ENCODE measurements at regions not wholly inside any gene's neighbourhood (a gene's known extent, or its start where the extent isn't known, plus 50 kb on each side); places are given as distances from the start of the nearest gene placed in this dataset.
"Not testable (repeated sequence)": the region's sequence is repeated elsewhere in the genome, so short reads cannot be mapped to it uniquely, and the experiment has no call there.

DNA sequence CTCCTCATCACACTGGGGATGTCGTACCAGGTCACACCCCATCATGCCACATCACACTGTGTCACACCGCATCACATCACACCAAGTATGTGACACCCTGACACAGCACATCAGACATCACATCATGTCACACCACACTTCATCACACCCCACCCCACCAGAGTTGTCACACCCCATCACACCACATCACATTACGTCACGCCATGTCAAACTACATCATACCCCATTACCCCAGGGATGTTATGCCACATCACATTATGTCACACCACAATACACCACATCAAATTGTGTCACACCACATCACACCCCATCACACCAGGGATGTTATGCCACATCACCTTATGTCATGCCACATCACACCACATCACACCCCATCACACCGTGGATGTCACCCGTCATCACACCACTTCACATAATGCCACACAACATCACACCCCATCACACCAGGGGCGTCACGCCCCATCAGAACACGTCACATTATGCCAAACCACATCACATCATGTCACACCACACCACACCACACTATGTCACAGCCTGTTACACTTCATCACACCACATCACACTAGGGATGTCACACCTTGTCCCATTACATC lies 133.6 kb downstream of the TMEM121 start:
- FAIRE-seq (no peak), DNase-seq (ENCODE audit: insufficient read length, low spot score) (no peak)
- no peak for TF ChIP-seq POLR2A (IDR thresholded peaks at IDR 0.05; ENCODE audit: low read depth, low read length)

- no peak for TF ChIP-seq POLR2A (IDR thresholded peaks at IDR 0.05; ENCODE audit: low read depth, low read length)
- FAIRE-seq, result no peak
- DNase-seq (ENCODE audit: insufficient read length, low spot score), result no peak
Observed at GRCh38 chr14:105660816-105661531, 134.6 kb downstream of the TMEM121 start.

DNA sequence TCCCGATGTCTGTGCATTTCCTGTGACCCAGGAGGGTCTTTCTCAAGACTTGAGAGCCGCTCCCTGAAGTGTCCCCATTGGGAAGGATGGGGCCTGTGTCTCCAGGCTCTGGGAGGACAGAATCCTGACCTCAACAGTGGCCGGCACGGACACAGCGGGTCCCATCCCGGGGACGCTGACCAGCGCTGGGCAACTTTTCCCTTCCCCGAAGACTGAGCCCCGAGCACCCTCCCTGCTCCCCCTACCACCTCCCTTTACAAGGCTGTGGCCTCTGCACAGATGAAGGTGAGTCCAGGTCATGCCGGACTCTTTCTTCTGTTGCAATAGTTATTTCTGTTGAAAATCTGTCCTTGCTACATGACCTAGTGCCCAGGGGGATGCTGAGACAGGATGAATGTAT lies 135.7 kb downstream of the TMEM121 start:
- not testable (repeated sequence) for DNase-seq (ENCODE audit: insufficient read length, low spot score); FAIRE-seq

DNA sequence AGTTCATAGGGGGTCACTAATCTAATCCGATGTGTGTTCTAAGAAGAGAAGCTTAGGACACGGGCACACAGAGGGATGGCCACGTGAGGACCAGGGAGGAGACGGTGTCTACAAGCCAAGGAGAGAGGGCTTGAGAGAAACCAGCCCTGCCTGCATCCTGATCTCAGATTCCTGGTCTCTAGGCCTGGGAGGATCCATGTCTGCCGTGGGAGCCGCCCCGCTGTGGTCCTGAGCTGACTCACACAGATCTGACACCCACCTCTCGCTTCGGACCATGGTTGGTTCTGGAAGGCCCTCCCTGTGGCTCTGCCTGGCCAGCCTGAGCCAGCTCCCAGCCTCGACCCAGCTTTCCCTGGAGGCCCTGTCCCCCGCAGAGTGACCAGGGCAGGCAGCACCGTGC lies 136.2 kb downstream of the TMEM121 start:
- FAIRE-seq; DNase-seq (ENCODE audit: insufficient read length, low spot score): not testable (repeated sequence)

DNA sequence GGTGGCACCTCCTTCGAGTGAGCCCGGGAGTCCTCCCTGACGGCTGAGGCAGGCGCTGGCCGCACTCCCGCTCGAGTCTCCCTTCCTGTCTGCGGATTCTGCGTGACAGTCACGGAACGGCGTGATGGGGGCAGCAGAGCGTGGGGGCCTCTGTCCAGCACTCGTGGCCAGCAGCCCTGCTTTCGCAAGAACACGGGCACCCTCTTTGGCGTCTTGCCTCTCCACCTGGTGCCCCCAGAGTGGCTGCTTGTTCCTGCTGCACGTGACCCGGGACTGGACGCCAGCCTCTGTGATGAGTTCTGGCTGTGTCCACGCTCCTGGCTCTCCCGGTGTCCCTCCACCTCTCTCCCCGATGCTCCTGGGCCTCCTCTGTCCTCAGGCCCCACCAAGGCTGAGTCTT lies 136.9 kb downstream of the TMEM121 start:
- not testable (repeated sequence) for DNase-seq (ENCODE audit: insufficient read length, low spot score); FAIRE-seq

DNA sequence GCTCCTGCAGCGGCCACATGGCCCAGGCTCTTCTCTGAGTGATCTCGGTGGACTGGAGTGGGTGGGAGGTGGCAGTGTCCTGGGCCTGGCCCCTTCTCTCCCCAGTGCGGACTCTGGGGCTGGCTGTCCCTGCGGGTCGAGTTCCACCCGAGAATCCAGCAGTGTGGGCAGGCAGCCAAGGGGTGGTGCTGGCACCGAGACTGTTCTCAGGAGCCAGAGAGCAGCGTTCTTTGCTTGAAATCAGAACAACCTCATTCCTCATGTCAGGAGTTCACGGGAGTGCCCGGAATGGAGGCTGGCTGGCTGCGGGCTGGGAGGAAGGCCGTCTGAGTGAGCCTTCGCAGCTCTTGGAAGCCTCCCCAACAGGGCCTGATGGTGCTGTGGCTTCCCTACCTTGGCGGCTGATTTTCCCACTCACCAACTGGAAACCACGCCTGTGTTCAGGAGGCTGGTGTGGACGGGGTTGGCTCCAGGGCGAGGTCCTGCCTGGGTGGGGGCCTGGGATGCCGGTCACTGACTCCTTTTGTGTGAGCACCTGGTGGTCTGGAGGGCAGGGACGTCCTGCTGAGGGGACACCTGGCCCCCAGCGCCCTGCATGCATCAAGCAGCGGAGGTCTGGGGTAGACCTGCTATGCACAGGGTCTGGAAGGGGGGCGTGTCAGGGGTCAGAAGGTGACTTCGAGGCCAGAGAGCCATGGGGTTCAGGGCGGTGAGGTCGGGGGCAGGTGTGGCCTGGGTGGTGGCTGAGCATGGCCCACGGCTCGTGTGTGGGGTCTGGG lies 137.6 kb downstream of the TMEM121 start:
- not testable (repeated sequence) for FAIRE-seq; DNase-seq (ENCODE audit: insufficient read length, low spot score)

- DNase-seq (ENCODE audit: insufficient read length, low spot score) (no peak), FAIRE-seq (no peak)
- no peak for TF ChIP-seq POLR2A (IDR thresholded peaks at IDR 0.05; ENCODE audit: low read depth, low read length)
Observed at GRCh38 chr14:105664691-105665090, 138.3 kb downstream of the TMEM121 start.

GRCh38 chr14:105665247-105665950 lies 139.0 kb downstream of the TMEM121 start:
- no peak for DNase-seq (ENCODE audit: insufficient read length, low spot score)
- no peak for FAIRE-seq
- no peak for TF ChIP-seq POLR2A (IDR thresholded peaks at IDR 0.05; ENCODE audit: low read depth, low read length)

DNA sequence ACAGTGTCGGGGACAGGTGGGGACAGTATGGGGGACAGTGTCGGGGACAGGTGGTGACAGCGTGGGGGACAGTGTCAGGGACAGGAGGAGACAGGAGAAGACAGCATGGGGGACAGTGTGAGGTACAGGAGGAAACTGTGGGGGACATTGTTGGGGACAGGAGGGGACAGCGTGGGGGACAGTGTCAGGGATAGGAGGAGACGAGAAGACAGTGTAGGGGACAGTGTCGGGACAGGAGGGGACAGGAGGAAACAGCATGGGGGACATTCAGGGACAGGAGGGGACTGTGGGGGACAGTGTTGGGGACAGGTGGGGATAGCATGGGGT lies 139.5 kb downstream of the TMEM121 start:
- DNase-seq (ENCODE audit: insufficient read length, low spot score) (no peak), FAIRE-seq (no peak)
- no peak for TF ChIP-seq POLR2A (IDR thresholded peaks at IDR 0.05; ENCODE audit: low read depth, low read length)

DNA sequence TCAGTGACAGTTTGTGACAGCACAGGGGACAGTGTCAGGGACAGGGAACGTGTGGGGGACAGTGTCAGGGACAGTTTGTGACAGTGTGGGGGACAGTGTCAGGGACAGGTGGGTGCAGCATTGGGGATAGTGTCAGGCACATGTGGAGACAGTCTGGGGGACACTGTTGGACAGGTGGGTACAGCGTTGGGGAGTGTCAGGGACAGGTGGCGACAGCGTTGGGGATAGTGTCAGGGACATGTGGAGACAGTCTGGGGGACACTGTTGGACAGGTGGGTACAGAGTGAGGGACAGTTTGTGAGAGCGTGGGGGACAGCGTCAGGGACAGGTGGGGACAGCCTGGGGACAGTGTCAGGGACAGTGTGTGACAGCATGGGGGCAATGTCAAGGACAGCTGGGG lies 140.0 kb downstream of the TMEM121 start:
- DNase-seq (ENCODE audit: insufficient read length, low spot score), result no peak
- no peak for FAIRE-seq
- TF ChIP-seq POLR2A (IDR thresholded peaks at IDR 0.05; ENCODE audit: low read depth, low read length), result no peak

DNA sequence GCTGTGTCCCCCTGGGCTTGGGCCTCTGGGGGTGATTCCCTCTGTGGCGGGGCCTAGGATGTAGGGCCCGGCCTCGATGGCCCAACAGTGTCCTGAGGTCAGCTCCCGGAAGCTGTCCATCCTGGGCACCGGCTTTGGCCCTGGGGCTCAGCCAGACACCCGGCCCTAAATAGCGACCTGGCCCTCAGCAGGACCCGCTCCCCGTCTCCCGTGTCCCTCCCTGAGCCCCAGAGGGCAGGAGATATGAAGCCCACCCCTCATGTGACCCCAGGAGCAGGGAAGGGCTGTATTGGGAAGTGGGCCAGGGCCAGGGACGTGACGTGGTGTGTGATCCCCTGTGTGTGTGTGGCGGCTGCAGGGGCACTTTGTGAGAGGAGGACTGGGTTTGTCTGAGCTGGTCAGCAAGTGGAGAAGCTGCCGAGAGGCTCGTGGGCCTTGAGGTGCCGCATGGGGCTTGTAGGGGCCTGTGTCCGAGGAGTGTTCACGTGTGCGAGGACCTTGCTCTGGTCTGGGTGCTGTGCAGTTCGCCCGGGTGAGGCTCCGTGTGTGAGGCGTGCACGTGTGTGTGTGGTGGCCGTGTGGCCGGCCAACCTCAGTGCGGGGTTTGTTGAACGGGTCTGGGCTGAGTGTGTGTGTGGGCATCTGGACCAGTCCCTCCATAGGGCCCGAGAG lies 140.7 kb downstream of the TMEM121 start:
- DNase-seq (ENCODE audit: insufficient read length, low spot score); FAIRE-seq: not testable (repeated sequence)

- not testable (repeated sequence) for FAIRE-seq; DNase-seq (ENCODE audit: insufficient read length, low spot score)
Observed at GRCh38 chr14:105667663-105668020, 141.3 kb downstream of the TMEM121 start.

DNA sequence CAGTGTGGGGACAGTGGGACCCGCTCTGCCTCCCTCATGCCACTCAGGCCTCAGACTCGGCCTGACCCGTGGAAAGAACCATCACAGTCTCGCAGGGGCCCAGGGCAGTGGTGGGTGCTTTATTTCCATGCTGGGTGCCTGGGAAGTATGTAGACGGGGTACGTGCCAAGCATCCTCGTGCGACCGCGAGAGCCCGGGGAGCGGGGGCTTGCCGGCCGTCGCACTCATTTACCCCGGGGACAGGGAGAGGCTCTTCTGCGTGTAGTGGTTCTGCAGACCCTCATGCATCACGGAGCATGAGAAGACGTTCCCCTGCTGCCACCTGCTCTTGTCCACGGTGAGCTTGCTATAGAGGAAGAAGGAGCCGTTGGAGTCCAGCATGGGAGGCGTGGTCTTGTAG lies 141.6 kb downstream of the TMEM121 start:
- FAIRE-seq; DNase-seq (ENCODE audit: insufficient read length, low spot score): not testable (repeated sequence)

DNA sequence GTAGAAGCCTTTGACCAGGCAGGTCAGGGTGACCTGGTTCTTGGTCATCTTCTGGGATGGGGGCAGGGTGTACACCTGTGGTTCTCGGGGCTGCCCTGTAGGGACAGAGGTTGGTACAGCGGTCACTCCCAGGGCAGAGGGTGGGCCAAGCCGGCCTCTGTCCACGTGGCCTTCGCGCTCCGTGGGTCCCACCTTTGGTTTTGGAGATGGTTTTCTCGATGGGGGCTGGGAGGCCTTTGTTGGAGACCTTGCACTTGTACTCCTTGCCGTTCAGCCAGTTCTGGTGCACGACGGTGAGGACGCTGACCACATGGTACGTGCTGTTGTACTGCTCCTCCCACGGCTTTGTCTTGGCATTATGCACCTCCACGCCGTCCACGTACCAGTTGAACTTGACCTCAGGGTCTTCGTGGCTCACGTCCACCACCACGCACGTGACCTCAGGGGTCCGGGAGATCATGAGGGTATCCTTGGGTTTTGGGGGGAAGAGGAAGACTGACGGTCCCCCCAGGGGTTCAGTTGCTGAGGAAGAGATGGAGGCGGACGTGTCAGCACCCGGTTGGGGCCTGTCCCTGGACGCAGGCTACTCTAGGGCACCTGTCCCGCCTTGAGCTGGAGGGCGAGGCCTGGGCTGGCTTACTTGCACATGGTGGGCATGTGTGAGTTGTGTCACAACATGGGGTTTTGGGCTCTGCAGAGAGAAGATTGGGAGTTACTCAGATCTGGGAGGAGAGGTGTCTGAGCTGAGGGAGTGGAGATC lies 142.3 kb downstream of the TMEM121 start:
- not testable (repeated sequence) for FAIRE-seq; DNase-seq (ENCODE audit: insufficient read length, low spot score)

GRCh38 chr14:105669231-105669610 lies 142.8 kb downstream of the TMEM121 start:
- not testable (repeated sequence) for DNase-seq (ENCODE audit: insufficient read length, low spot score); FAIRE-seq

DNA sequence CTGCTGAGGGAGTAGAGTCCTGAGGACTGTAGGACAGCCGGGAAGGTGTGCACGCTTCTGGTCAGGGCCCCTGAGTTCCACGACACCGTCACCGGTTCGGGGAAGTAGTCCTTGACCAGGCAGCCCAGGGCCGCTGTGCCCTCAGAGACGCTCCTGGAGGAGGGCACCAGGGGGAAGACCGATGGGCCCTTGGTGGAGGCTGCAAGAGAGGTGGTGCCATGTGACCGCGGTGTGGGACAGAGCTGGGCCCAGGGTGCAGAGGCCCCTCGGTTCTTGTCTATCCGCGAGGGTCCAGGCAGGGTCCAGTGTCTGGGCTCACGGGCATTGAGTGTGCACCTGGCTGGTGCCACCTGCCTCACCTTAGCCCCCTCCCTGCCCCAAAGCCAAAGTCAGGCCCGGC lies 143.3 kb downstream of the TMEM121 start:
- FAIRE-seq; DNase-seq (ENCODE audit: insufficient read length, low spot score): not testable (repeated sequence)

- not testable (repeated sequence) for FAIRE-seq; DNase-seq (ENCODE audit: insufficient read length, low spot score)
Observed at GRCh38 chr14:105672450-105673200, 146.2 kb downstream of the TMEM121 start.

DNA sequence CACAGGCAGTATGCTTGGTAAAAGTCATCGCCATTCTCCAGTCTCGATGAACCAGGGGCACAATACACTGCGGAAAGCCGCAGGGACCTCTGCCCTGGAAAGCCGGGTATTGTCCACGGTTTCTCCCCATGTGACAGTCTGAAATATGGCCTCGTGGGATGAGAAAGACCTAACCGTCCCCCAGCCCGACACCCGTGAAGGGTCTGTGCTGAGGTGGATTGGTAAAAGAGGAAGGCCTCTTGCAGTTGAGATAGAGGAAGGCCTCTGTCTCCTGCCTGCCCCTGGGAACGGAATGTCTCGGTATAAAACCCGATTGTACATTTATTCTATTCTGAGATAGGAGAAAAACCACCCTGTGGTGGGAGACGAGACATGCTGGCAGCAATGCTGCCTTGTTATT lies 149.1 kb downstream of the TMEM121 start:
- FAIRE-seq, result not testable (repeated sequence)

More for the DNA sequence above, 149.1 kb downstream of the TMEM121 start:
- DNase-seq (ENCODE audit: insufficient read length, low spot score), result not testable (repeated sequence)

All from H54 (cell line).